Activated T-helper 9 cell treated with anti-CD3 and anti-CD28 coated beads, Interleukin-2, amount 50 U/mL, for 16 hours (primary cell): ENCODE measurements at regions not wholly inside any gene's neighbourhood (a gene's known extent, or its start where the extent isn't known, plus 50 kb on each side); places are given as distances from the start of the nearest gene placed in this dataset.
"Not testable (repeated sequence)": the region's sequence is repeated elsewhere in the genome, so short reads cannot be mapped to it uniquely, and the experiment has no call there.

ENCODE experiments used
- DNase-seq: peaks from one replicate; pipeline ENCODE4 v3.0.0-alpha.2; 2020; ENCODE audit warnings: low read depth

DNA sequence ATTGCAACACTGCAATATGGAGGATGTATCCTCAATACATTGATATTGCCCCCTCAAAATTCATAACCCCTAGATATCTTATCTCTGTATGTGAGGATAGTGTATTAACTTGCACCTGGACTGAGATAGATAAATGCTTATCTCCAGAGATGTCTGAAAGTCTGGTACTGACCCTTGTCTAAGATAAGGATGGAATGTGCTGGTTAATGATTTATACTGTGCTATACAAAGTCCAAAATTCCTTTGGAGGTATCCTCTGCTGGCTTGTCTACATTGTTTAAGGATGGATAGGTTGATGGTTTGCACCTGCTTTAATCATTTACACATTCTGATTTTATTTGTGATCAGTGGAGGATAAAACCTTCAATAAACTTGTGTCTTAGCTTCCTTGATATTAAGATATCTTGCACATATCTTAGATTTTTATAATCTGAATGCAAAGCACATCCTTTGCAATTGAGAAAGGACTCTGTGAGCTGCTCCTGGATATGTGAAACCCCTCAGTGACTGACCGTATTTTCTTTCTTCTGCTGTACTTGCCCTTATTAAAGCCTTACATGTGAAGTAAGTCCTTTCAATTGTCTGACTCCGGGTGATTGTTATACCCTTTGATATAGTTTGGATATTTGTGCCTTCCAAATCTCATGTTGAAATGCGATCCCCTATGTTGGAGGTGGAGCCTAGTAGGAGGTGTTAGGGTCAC, 430.3 kb upstream of the MAOA start:
- DNase-seq, result no peak

DNA sequence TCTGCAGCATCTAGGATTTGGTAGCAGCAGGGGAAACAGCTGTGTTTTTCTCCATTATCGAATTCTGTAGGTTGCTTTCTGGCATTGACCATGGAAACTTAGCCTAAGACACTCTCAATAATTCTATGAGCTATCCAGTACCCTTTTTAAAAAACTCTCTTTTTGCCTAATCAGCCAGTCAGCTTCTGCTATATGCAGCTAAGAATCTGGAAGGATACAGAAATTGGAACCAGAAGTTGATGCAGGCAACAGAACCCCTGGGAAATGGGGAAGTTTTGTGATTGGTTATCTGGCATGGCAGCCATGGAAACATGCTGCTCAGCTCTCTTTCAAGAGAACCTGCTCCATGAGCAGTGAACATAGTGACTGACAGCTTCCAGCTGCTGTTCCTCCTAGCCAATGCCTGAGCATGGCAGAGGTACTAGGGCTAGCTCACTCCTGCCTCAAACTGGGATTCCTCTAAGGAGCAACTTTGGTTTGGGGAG, 417.6 kb upstream of the MAOA start:
- DNase-seq, result no peak

DNA sequence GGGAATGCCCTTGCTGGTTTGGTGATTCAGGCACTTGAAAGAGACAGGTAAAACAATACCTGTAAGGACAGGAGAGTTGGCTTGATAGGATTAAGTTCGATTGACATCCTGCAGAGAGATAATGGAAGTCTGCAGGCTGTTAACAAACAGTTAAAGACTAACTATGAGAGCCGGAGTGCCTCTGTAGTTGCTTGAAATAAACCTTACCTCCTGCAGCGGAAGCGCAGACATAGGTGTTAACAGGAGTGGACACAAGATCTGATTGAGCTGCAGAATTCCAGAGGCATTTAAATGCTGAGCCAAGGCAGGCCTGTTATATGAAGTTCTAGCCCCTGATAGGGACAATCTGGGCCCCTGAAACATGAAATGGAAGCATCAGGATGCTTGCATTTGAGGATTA, 416.7 kb upstream of the MAOA start:
- DNase-seq, result no peak

DNA sequence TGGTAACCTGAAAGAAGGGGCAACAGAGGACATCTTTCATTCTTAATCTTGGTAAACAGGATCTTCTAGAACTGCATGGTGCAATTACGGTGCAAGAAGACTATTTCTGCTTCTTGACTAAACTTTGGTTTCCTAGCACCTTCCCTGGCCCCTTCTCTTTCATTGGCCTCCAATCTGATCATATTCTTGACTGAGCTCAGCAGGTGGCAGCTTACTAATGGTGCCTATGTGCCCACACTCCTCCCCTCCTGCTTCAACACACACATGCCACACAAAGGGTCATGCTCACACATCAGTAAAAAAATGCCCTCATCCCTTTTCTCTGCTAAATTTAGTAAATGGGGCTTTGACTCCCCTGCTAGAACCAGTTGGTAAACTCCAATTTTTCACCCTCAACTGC, 400.5 kb upstream of the MAOA start:
- no peak for DNase-seq

DNA sequence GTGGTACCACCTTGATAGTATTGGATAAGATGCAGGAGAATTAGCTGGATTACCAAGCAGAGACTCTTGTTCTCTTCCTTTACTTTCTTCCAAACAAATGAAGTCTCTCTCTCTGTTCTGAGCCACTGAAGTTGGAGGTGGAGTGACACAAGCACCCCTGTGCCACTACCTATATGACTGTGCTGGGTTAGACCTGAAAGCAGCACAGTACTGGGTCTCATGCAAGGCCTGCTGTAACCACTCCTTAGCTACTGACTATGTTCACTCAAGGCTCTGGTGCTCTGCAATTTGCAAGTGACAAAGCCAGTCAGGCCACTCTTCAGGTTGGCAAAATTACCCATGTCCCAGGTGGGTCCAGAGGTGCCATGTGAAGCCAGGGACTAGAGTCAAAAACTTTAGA, 389.6 kb upstream of the MAOA start:
- DNase-seq, result no peak

DNA sequence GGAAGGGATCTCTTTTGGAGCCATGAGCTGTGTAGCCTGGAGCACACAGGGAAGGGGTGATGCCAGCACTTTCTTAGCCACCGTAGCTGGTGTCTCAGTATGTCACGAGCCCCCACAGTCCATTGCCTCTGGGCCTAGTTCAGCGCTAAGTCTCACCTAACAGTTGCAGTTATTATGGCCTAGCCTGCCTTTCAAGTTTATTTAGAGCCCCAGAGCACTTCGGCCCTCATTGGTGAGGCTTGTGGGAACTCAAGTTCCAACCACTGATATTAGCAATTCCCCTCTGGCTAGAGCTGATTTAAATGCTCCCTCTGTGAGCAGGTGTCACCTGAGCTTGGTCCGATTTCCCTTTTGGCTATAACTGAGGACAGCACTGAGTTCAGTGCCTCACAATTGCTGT, 388.4 kb upstream of the MAOA start:
- no peak for DNase-seq

DNA sequence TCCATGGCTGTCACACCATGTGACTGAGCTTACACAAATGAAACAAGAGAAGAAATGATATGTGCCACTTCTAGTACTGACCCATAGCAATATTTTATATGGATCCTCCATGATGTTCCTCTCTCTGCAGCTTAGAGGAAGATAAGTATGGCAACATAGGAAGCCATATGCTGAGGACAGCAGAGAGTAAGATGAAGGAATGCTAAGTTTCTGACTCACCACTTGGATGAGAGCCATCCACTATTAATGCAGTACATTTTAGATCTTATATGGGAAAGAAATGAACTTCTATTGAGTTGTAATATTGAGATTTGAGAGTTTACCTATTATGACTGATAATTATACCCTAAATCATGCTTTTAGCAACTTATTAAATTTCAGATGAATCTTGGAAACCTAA, 386.9 kb upstream of the MAOA start:
- no peak for DNase-seq

DNA sequence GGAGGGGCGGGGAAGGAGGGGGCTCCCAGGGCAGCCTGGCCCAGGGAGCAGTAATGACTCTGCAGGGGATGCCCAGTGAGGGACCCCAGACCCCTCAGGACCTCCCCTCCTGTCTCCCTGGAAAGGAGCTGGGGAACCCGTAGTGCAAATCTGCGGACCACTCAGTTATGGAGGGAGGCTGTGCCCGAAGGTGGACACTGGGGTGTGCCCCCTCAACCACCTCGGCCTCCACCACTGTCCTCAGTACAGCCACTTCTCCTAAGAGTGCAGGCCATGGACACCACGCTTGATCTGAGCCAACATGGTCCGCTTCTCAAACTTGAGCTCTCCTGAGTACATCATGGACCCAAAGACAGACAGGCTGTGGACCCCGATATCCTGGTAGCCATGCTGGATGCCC, 378.2 kb upstream of the MAOA start:
- DNase-seq, result no peak

DNA sequence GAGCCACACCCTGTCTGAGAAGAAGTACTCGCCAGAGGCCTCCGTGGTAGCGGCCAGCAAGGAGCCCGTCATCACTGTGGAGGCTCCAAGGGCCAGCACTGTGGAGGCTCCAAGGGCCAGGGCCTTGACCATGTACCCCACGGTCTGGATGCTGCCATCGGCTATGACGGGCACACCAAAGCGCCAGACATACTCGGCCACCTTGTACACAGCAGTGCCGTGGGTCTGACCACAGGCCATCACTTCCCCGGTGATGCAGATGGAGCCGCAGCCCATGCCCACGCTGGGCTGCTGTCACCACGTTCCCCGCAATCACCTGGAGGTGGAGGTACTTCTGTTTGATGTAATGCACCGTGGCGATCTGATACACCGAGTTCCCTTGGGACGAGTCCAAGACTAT, 377.7 kb upstream of the MAOA start:
- no peak for DNase-seq

DNA sequence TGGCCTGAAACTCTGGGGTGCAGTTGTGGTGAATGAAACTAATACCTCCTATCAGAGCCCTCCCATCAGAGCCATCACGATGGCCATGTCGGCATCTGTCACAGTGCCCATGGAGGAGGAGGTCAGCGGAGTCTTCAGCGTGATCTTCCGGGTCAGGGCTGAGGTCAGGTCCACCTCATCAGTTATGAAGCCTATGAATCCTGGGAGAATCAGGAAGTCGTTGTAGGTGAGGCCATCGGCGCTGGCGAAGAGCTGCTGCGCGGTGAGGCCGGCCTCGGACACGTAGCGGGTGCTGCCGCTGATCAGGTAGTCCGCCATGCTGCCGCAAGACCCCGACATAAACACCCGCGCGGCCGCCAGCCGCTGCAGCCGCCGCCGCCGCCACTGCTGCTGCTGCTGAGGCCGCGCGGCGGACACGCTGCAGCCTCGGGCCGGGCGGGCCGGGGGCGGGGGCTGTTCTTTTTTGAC, 376.7 kb upstream of the MAOA start:
- no peak for DNase-seq

DNA sequence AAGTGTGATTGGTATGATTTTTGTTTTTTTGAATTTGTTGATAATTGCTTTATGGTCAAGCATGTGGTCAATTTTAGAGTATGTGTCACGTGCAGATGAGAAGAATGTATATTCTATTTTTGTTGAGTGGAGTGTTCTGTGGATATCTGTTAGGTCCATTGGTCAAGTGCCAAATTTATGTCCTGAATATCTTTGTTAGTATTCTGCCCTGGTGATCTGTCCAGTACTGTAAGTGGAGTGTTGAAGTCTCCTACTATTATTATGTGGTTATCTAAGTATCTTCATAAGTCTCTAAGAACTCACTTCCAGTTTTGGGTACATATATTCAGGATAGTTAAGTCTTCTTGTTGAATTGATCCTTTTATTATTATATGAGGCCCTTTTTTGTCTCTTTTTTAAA, 372.9 kb upstream of the MAOA start:
- no peak for DNase-seq

DNA sequence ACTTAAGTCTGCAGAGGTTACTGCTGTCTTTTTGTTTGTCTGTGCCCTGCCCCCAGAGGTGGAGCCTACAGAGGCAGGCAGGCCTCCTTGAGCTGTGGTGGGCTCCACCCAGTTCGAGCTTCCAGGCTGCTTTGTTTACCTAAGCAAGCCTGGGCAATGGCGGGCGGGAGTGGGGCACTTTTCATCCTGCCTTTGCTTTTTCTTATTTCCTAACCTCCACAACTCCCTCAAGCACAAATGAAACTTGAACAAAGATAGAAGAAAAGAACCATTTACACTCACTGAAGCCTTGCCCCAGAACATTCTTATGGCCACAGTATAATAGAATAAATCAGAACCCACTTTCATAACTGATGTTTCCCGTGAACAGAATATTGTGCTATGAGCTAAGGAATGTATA, 344.5 kb upstream of the MAOA start:
- DNase-seq, result not testable (repeated sequence)

DNA sequence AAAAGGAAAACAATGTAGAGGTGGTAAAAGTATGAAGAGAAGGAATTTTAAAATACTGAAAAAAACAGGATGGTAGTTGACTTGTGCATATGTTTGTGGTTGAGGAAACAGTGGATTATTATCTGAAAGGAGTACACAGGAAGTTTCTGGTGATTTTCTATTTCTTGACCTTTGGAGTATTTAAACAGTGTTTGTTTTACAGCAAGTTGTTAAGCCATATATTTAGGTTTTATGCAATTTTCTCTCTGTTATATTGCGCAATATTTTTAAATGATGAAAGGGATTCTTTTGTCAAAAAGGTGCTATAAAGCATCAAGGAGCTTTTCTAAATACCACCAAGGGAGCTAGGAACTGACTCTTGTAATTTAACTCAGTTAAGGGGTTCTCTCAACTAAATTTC, 343.1 kb upstream of the MAOA start:
- no peak for DNase-seq

DNA sequence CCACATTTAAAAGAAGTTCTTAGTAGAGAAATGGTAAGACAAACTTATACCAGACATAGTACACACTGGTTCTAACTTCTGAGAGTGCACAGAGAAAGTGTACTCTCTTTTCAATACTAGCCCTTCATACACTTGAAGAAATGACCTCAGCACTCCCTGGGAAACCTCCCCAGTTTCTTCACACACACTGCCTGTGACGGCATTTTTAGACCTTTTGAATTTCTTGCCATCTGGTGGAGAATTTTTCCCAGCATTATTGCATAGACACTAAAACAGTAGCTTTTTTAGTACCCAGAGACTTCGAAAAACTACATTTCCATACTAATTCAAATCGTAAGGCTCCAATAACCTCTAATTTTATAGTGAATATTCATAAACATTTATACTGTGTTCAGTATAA, 341.6 kb upstream of the MAOA start:
- no peak for DNase-seq

DNA sequence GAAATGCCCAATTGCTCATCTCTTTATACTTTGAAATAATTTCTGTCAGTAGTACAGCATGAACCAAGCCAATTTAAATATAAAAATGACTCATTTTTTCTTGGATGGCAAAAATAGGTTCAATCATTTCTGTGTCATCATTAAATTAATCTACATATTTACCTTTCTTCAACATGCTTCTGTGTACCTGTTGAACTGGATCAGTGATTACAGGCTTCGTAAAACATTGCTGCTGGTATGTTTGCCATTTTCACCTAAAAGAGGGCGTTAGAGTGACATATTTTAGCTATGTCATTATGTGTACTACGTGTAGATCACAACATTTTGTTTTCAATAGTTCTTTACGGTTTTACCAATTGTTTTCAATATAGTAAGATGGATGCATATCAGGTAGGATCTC, 340.5 kb upstream of the MAOA start:
- DNase-seq, result no peak

DNA sequence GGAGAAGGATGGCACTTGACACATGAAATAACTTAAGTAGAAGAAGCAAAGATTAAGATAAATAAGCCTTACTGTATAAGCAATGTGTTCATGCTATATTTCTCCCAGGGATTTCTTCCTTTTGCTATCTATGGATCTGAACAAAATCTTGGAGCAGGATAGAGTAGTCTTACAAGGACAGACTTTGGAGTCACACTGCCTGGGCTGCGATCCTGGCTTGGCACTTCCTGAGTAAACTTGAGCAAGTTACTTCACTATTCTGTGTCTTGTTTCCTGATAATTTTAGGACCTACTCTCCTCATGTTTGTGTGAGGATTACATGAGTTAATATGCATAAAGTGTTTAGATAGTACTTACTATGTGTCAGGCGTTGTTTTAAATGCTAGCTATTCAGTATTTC, 340.0 kb upstream of the MAOA start:
- DNase-seq, result no peak

DNA sequence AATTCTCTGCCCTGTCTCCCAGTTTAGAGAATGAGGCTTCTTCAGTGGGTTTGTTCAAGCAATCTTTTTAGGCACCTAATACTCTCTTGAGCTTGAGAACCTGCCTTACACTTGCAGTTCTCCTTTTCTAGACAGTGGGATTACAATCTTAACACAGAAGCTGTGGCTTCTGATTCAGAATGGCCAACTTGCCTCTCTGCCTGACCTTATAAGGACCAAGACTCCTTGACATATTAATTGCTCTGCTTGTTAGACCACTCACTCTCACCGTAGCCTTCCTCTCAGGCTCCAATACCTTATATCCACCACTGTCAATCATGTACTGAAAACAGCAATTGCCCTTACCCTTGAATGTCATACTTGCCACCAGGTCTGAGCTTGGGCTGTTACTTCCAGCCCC, 338.7 kb upstream of the MAOA start:
- no peak for DNase-seq

DNA sequence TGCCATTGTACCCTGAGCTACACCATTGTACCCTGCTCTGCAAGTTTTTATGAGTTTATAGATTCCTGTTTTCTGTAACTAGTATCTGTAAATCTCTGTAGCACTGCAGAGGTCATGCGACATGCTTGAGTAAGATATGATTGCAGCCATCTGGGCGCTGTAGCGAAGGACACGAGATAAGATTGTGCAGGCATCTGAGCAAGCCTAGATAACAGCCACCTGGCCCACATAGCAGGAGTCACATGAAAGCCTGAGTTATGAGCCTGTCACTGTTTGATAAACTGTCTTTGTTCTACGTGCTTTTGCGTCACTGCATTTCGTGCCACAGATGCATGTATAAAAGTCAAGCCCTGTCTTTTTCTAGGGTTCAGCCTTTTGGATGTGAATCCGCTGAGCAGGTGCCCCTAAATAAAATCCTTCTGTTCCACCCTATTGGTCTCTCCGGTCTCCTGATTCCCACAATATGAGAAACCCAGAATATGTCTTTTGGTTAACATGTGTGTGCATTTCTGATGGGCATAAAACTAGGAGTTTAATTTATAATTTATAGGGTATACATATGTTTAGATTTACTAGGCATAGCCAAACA, 327.6 kb upstream of the MAOA start:
- no peak for DNase-seq

DNA sequence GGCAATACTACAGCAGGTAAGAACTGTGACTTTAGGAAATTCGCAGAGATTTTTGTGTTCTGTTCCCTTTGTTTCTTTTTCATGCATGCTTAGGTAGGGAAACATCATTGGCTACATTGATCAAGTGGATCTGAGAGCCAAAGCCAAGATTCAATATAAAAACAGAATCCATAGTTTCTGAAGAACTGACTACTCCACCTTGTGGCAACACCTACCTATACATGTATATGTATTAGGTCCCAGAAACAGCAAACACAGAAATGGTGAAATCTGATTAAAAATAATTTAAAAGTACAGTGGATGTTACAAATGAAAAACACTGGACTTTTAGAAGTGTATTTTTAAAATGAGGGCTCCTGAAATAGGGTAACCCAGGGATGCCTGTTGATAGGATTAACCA, 322.6 kb upstream of the MAOA start:
- DNase-seq, result no peak

DNA sequence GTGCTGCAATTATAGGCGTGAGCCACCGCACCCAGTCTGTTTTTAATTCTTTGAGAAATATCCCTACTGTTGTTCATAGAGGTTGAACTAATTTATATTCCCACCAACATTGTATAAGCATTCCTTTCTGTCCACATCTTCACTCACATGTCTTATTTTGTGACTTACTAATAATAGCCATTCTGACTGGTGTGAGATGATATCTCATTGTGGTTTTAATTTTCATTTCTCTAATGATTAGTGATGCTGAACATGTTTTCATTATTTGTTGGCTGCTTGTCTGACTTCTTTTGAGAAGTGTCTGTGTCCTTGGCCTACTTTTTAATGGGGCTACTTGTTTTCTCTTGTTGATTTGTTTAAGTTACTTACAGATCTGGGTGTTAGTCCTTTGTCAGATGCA, 310.9 kb upstream of the MAOA start:
- DNase-seq, result no peak

DNA sequence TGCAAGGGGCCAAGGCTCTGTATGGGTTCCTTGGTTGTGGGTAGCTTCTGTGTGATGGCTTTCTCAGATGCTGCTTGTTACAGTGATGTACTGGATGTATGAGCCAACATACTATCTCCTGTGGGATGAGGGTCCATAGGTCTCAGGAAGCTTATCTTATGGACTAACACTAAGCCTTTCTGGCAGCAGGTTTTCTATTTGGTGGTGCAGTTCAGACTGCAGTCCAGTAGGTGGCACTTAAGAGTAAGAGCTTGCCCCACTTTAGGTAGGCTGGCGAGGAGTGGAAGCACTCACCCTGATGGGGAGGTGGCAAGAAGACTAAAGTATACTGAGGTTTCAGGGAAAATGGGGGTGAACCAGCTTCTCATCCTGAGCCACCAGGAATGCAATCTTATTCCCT, 306.7 kb upstream of the MAOA start:
- no peak for DNase-seq

DNA sequence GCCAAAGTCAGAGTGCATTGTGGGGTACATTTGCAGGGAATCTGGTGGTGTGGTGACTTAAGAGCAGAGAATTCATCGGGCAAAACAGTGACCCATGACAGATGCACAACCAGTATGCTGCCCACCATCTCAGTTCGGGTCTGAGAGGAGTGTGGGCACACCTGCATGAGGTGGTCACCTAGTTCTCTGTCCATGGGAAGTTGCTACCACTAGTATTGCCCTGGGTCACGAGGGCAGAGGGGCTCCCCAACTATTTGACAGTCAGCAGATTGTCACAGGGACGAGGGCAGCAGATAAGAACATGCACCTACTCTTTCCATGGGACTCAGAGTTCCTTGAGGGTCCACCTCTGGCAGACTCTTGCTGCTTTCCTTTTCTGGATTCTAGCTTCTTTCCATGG, 305.2 kb upstream of the MAOA start:
- DNase-seq, result no peak

DNA sequence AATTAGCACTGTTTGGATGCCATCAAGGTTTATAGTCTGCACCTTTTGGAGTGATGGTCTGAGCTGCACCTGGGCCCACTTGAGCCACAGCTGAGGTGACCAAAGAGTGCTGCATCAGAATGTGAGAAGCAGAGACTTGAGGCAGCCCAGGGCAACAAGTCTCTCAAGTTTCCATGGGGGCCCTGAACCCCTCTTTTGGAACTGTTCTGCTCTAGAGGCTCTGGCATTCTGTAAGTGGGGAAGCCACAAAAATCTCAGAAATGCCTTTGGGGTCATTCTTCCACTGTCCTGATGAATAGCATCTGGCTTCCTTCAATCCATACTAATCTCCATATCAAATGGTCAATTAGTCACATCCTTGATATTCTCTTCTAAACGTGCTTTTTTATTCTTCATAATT, 298.4 kb upstream of the MAOA start:
- no peak for DNase-seq

DNA sequence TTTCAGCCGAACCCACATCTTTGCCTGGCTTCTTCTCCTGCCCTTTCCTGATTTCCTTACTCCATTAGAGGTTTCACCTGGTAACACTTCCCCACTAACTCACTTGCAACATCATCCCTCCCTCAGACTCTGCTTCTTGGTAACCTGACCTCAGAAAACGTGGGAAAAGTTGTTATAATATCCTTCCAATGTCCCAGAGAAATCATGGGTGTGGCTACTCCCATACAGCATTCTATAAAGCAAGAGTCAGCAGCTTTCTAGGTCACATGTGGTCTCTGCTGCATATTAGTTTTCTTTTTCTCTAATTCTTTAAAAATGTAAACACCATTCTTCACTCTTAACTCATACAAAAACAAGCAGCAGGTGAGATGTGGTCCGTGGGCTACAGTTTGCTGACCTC, 283.1 kb upstream of the MAOA start:
- DNase-seq, result no peak
